Peyer's patch (tissue), 4 donors: ENCODE measurements at regions not wholly inside any gene's neighbourhood (a gene's known extent, or its start where the extent isn't known, plus 50 kb on each side); places are given as distances from the start of the nearest gene placed in this dataset.

Experiments used
- CTCF ChIP-seq, 6 experiments: fragments of 450-650 bp in 4 of 6; fragments of 200-600 bp in 2 of 6; sonication (generic) in 1 of 6; IDR thresholded peaks; one replicate each; pipeline ENCODE4 v1.5.1; 2017 to 2019; ENCODE audit warnings: antibody characterized with exemption in 6 of 6, mild to moderate bottlenecking in 3 of 6, moderate library complexity in 1 of 6
- POLR2A ChIP-seq, 2 donors: fragments of 450-650 bp; IDR thresholded peaks; one replicate each; pipeline ENCODE4 v1.5.1; 2017; ENCODE audit warnings: antibody characterized with exemption in 2 of 2, mild to moderate bottlenecking in 2 of 2, moderate library complexity in 2 of 2

GRCh38 chr21:7952648-7953047 is 2568.7 kb upstream of the TPTE start:
- TF ChIP-seq CTCF (IDR thresholded peaks at IDR 0.05), result no peak
- TF ChIP-seq POLR2A (IDR thresholded peaks at IDR 0.05), result no peak
